ENCODE measurements at regions not wholly inside any gene's neighbourhood (a gene's known extent, or its start where the extent isn't known, plus 50 kb on each side); places are given as distances from the start of the nearest gene placed in this dataset.

GRCh38 chr5:60248901-60249300, 355.4 kb upstream of the PDE4D start:
- no peak for DNase-seq

- DNase-seq = no peak
Observed at GRCh38 chr5:60243713-60244112, 350.2 kb upstream of the PDE4D start.

GRCh38 chr5:60232036-60232795, 338.7 kb upstream of the PDE4D start:
- no peak for DNase-seq

- DNase-seq = no peak
Observed at GRCh38 chr5:60230456-60230855, 336.9 kb upstream of the PDE4D start.

GRCh38 chr5:60229691-60230185, 336.2 kb upstream of the PDE4D start:
- DNase-seq = no peak

- DNase-seq = no peak
Observed at GRCh38 chr5:60228676-60229075, 335.1 kb upstream of the PDE4D start.

- DNase-seq = no peak
Observed at GRCh38 chr5:60226128-60226527, 332.6 kb upstream of the PDE4D start.

- no peak for DNase-seq
Observed at GRCh38 chr5:60223342-60223741, 329.8 kb upstream of the PDE4D start.

- DNase-seq = no peak
Observed at GRCh38 chr5:60219921-60220320, 326.4 kb upstream of the PDE4D start.

- no peak for DNase-seq
Observed at GRCh38 chr5:60210810-60211209, 317.3 kb upstream of the PDE4D start.

- DNase-seq = no peak
Observed at GRCh38 chr5:60209146-60209840, 315.8 kb upstream of the PDE4D start.

GRCh38 chr5:60208716-60209115, 315.2 kb upstream of the PDE4D start:
- no peak for DNase-seq

- DNase-seq = no peak
Observed at GRCh38 chr5:60207040-60207439, 313.5 kb upstream of the PDE4D start.

- no peak for DNase-seq
Observed at GRCh38 chr5:60206234-60206633, 312.7 kb upstream of the PDE4D start.

- no peak for DNase-seq
Observed at GRCh38 chr5:60205071-60205470, 311.5 kb upstream of the PDE4D start.

- DNase-seq = peak; percentile 41 to 64
Observed at GRCh38 chr5:60196385-60197113, 303.0 kb upstream of the PDE4D start.

GRCh38 chr5:60195551-60195950, 302.0 kb upstream of the PDE4D start:
- no peak for DNase-seq

- DNase-seq = no peak
Observed at GRCh38 chr5:60195083-60195482, 301.6 kb upstream of the PDE4D start.

- DNase-seq = no peak
Observed at GRCh38 chr5:60185231-60186099, 291.9 kb upstream of the PDE4D start.

- DNase-seq = no peak
Observed at GRCh38 chr5:60184606-60185005, 291.1 kb upstream of the PDE4D start.

GRCh38 chr5:60183881-60184280, 290.4 kb upstream of the PDE4D start:
- DNase-seq = no peak

GRCh38 chr5:60178101-60178500, 284.6 kb upstream of the PDE4D start:
- DNase-seq = no peak

- DNase-seq = no peak
Observed at GRCh38 chr5:60177596-60177995, 284.1 kb upstream of the PDE4D start.
